Neural cell (in vitro differentiated cells): ENCODE measurements at regions not wholly inside any gene's neighbourhood (a gene's known extent, or its start where the extent isn't known, plus 50 kb on each side); places are given as distances from the start of the nearest gene placed in this dataset.

Experiments
- EP300 ChIP-seq: fragments of 450-650 bp; conservative IDR thresholded peaks from 2 replicates; pipeline ENCODE4 v1.6.1; 2014; ENCODE audit warnings: antibody characterized with exemption, mild to moderate bottlenecking, moderate library complexity; ENCODE audit not compliant: poor library complexity, severe bottlenecking
- EZH2 ChIP-seq: fragments of 200-600, 300-800 bp; shearing (Covaris generic), sonication (generic); IDR thresholded peaks from 2 replicates; pipeline ENCODE4 v1.6.1; 2014; ENCODE audit warnings: antibody characterized with exemption, low read length, borderline replicate concordance, mild to moderate bottlenecking; ENCODE audit not compliant: insufficient read depth, poor library complexity, severe bottlenecking
- POLR2AphosphoS5 ChIP-seq: IDR thresholded peaks from 2 replicates; pipeline ENCODE4 v1.6.1; 2012
- RAD21 ChIP-seq: fragments of 450-650 bp; conservative IDR thresholded peaks from 2 replicates; pipeline ENCODE4 v1.6.1; 2014; ENCODE audit warnings: antibody characterized with exemption, mild to moderate bottlenecking, moderate library complexity
- REST ChIP-seq: IDR thresholded peaks from 2 replicates; pipeline ENCODE4 v1.6.1; 2012; ENCODE audit warnings: borderline replicate concordance
- TF ChIP-seq, protein P1 (sequence below): fragments of 450-650 bp; IDR thresholded peaks from 2 replicates; pipeline ENCODE4 v1.5.1; 2014; ENCODE audit warnings: antibody characterized with exemption, mild to moderate bottlenecking, moderate library complexity; ENCODE audit not compliant: poor library complexity, severe bottlenecking

DNA sequence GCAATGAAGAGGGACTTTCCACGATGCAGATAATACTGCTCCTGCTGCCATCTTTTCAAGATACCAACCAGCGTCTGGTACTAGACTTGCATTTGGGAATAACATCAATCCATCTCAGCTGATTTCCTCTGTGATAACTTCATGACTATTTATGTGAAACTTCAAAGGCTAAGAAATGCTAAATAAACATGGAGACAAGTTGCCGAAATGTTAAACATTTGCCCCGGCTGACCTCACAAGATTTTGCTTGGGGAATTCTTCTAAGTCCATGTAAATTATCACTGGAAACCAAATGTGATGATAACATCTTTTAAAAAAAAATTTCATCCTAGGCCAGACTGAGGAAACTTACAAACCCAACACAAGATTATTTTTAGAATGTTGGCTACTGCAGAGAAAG lies 185.8 kb upstream of the PRICKLE2 start:
- TF ChIP-seq, protein P1, sequence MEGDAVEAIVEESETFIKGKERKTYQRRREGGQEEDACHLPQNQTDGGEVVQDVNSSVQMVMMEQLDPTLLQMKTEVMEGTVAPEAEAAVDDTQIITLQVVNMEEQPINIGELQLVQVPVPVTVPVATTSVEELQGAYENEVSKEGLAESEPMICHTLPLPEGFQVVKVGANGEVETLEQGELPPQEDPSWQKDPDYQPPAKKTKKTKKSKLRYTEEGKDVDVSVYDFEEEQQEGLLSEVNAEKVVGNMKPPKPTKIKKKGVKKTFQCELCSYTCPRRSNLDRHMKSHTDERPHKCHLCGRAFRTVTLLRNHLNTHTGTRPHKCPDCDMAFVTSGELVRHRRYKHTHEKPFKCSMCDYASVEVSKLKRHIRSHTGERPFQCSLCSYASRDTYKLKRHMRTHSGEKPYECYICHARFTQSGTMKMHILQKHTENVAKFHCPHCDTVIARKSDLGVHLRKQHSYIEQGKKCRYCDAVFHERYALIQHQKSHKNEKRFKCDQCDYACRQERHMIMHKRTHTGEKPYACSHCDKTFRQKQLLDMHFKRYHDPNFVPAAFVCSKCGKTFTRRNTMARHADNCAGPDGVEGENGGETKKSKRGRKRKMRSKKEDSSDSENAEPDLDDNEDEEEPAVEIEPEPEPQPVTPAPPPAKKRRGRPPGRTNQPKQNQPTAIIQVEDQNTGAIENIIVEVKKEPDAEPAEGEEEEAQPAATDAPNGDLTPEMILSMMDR: no peak
- TF ChIP-seq EZH2 (no peak), RAD21 (no peak), POLR2AphosphoS5 (no peak), REST (no peak), EP300 (no peak)
